Peyer's patch (tissue), 4 donors: ENCODE measurements at regions not wholly inside any gene's neighbourhood (a gene's known extent, or its start where the extent isn't known, plus 50 kb on each side); places are given as distances from the start of the nearest gene placed in this dataset.

ENCODE experiments used
- POLR2A ChIP-seq, 2 donors: fragments of 450-650 bp; IDR thresholded peaks; one replicate each; pipeline ENCODE4 v1.5.1; 2017; ENCODE audit warnings: antibody characterized with exemption in 2 of 2, mild to moderate bottlenecking in 2 of 2, moderate library complexity in 2 of 2
- TF ChIP-seq, protein P1 (sequence below), 6 experiments: fragments of 450-650 bp in 4 of 6; fragments of 200-600 bp in 2 of 6; sonication (generic) in 1 of 6; IDR thresholded peaks; one replicate each; pipeline ENCODE4 v1.5.1; 2017 to 2019; ENCODE audit warnings: antibody characterized with exemption in 6 of 6, mild to moderate bottlenecking in 3 of 6, moderate library complexity in 1 of 6

DNA sequence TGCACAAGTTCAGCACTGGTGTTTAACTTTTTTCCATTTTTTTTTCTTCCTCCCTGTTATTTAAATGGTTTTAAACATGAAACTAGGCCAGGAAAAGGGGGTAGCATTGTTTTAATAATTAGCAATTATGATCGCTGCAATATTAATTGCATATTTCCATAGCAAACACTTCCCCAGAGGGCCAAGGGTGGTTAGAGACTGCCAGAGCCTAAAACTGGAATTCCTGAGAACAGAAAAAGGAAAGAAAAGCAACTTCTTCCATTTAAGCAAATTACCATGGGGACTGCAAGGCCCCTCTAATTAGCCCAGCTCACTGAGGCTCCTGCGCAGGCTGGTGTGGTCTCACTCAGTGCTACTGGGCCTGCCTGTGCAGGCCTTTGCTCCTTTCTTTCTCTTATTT, 201.5 kb downstream of the SMAD2 start:
- TF ChIP-seq POLR2A (IDR thresholded peaks at IDR 0.05) = no peak
- TF ChIP-seq, protein P1, sequence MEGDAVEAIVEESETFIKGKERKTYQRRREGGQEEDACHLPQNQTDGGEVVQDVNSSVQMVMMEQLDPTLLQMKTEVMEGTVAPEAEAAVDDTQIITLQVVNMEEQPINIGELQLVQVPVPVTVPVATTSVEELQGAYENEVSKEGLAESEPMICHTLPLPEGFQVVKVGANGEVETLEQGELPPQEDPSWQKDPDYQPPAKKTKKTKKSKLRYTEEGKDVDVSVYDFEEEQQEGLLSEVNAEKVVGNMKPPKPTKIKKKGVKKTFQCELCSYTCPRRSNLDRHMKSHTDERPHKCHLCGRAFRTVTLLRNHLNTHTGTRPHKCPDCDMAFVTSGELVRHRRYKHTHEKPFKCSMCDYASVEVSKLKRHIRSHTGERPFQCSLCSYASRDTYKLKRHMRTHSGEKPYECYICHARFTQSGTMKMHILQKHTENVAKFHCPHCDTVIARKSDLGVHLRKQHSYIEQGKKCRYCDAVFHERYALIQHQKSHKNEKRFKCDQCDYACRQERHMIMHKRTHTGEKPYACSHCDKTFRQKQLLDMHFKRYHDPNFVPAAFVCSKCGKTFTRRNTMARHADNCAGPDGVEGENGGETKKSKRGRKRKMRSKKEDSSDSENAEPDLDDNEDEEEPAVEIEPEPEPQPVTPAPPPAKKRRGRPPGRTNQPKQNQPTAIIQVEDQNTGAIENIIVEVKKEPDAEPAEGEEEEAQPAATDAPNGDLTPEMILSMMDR (IDR thresholded peaks at IDR 0.05) = no peak
